Hepatocyte (in vitro differentiated cells): ENCODE measurements at regions not wholly inside any gene's neighbourhood (a gene's known extent, or its start where the extent isn't known, plus 50 kb on each side); places are given as distances from the start of the nearest gene placed in this dataset.

Experiments used
- EZH2 ChIP-seq: fragments of 200-600 bp; sonication (generic); IDR thresholded peaks from 2 replicates; pipeline ENCODE4 v1.6.1; 2016; ENCODE audit warnings: antibody characterized with exemption, mild to moderate bottlenecking, borderline replicate concordance
- EZH2phosphoT487 ChIP-seq: fragments of 200-600 bp; sonication (generic); IDR thresholded peaks from one replicate; pipeline ENCODE4 v1.6.1; 2018; ENCODE audit warnings: antibody characterized with exemption, mild to moderate bottlenecking, low read depth, moderate library complexity; ENCODE audit not compliant: unreplicated experiment, severe bottlenecking
- TF ChIP-seq, protein P1 (sequence below): fragments of 200-600 bp; sonication (generic); IDR thresholded peaks from 2 replicates; pipeline ENCODE4 v1.5.1; 2016; ENCODE audit warnings: antibody characterized with exemption, mild to moderate bottlenecking; ENCODE audit not compliant: poor library complexity

DNA sequence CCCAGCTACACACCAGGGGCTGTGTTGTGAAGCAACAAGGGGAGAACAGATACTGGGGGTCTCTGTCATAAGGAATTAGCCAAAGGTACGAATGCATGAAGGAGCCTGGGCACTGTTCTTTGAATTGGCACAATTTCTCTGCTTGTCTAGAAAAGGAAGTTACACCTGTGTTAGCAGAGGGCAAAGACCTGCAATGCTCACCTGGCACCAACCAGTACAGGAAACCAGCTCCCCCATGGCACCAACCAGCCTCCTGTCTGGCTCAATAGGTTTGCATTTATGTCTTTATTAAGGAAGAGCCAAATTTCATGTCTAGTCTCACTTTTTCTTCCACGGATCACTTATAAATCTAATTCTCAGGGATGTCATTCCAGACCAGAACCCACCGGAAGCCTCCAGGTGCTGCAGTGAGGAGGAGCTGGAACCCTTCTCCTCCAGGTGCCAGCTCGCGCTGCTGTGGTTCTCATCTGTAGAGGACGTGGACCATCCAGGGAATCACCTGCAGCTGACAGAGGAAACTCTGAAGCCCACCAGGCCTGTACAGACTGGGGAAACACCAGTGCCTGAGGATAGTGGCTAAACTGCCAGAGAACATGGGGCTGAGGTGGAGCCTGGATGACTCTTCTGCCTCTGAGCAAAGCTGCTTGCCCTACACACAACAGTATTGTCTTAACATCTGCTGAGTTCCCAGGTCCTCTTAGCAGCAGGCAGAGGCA, 113.4 kb upstream of the TRIM2 start:
- TF ChIP-seq, protein P1, sequence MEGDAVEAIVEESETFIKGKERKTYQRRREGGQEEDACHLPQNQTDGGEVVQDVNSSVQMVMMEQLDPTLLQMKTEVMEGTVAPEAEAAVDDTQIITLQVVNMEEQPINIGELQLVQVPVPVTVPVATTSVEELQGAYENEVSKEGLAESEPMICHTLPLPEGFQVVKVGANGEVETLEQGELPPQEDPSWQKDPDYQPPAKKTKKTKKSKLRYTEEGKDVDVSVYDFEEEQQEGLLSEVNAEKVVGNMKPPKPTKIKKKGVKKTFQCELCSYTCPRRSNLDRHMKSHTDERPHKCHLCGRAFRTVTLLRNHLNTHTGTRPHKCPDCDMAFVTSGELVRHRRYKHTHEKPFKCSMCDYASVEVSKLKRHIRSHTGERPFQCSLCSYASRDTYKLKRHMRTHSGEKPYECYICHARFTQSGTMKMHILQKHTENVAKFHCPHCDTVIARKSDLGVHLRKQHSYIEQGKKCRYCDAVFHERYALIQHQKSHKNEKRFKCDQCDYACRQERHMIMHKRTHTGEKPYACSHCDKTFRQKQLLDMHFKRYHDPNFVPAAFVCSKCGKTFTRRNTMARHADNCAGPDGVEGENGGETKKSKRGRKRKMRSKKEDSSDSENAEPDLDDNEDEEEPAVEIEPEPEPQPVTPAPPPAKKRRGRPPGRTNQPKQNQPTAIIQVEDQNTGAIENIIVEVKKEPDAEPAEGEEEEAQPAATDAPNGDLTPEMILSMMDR: no peak
- TF ChIP-seq EZH2phosphoT487: no peak
- TF ChIP-seq EZH2: no peak
